Stomach (tissue), 4 donors: ENCODE measurements at regions not wholly inside any gene's neighbourhood (a gene's known extent, or its start where the extent isn't known, plus 50 kb on each side); places are given as distances from the start of the nearest gene placed in this dataset.

ENCODE experiments used
- CTCF ChIP-seq, 7 experiments: fragments of 450-650 bp in 4 of 7; fragments of 200-600 bp in 3 of 7; sonication (generic) in 3 of 7; IDR thresholded peaks; one replicate each; pipeline ENCODE4 v1.5.1; 2016 to 2019; ENCODE audit warnings: antibody characterized with exemption in 7 of 7, control low read depth in 2 of 7, mild to moderate bottlenecking in 1 of 7
- EP300 ChIP-seq: sonication (generic); formaldehyde crosslinking; IDR thresholded peaks from one replicate; pipeline ENCODE4 v1.6.1; 2017; ENCODE audit warnings: antibody characterized with exemption
- POLR2AphosphoS5 ChIP-seq, 3 donors: sonication (generic); formaldehyde crosslinking; IDR thresholded peaks; one replicate each; pipeline ENCODE4 v1.6.1; 2016; ENCODE audit warnings: antibody characterized with exemption in 3 of 3

GRCh38 chr1:79711001-79711431 is 704.5 kb upstream of the ADGRL4 start:
- no peak for TF ChIP-seq CTCF (IDR thresholded peaks at IDR 0.05)
- TF ChIP-seq EP300, result no peak
- TF ChIP-seq POLR2AphosphoS5 (IDR thresholded peaks at IDR 0.05), result no peak
